ENCODE measurements at regions not wholly inside any gene's neighbourhood (a gene's known extent, or its start where the extent isn't known, plus 50 kb on each side); places are given as distances from the start of the nearest gene placed in this dataset.

GRCh38 chr3:634511-634910, 437.9 kb downstream of the CHL1 start:
- POLR2A ChIA-PET: no interaction called here
- no peaks in the 10 kb centered on the region for H3K36me3 Mint-ChIP-seq
- no peak overlapping the region for H3K4me3 Mint-ChIP-seq
- no peak overlapping the region for H3K27ac Mint-ChIP-seq
- no peaks in the 10 kb centered on the region for H3K4me1 Mint-ChIP-seq
- H3K9me3 Mint-ChIP-seq: no peaks in the 10 kb centered on the region
- DNase-seq (no peak), ATAC-seq (ENCODE audit: low read depth) (no peak)
- no peaks in the 10 kb centered on the region for H3K27me3 Mint-ChIP-seq

- no peak overlapping the region for H3K4me3 Mint-ChIP-seq
- H3K9me3 Mint-ChIP-seq: no peaks in the 10 kb centered on the region
- ATAC-seq (ENCODE audit: low read depth) (no peak), DNase-seq (no peak)
- no peak overlapping the region for H3K27ac Mint-ChIP-seq
- POLR2A ChIA-PET: no interaction called here
- no peaks in the 10 kb centered on the region for H3K36me3 Mint-ChIP-seq
- H3K4me1 Mint-ChIP-seq: no peaks in the 10 kb centered on the region
- no peaks in the 10 kb centered on the region for H3K27me3 Mint-ChIP-seq
These were observed 438.8 kb downstream of the CHL1 start for GRCh38 chr3:635393-635792.

DNA sequence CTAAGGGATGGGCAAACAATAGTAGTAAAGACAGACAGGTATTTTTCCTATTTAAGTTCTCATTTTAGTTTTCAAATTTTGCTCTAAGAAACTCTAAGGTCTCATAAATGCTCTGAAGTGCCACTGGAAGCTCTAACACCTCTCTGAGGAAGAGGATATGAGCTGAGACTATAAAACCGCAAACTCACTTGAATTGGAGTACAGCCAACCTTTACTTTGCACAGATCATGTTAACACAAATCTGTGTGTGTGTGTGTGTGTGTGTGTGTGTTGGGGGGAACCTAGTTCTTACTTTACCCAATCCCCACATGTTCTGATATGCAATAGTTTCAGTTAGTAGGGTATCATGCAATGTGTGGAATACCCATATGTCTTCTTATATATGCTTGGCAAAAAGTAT, 446.8 kb downstream of the CHL1 start:
- Mint-ChIP-seq H3K4me3 (no peak overlapping the region), H3K9me3 (peaks cover 2% of the 10 kb centered on the region), H3K36me3 (no peaks in the 10 kb centered on the region), H3K27ac (no peak overlapping the region), H3K4me1 (no peaks in the 10 kb centered on the region), H3K27me3 (no peaks in the 10 kb centered on the region)
- POLR2A ChIA-PET: no interaction called here
- DNase-seq: no peak
- no peak for ATAC-seq (ENCODE audit: low read depth)

GRCh38 chr3:655824-656223, 437.0 kb upstream of the CNTN6 start:
- ATAC-seq (ENCODE audit: low read depth) (no peak), DNase-seq (no peak)
- POLR2A ChIA-PET: no interaction called here
- no peaks in the 10 kb centered on the region for H3K4me1 Mint-ChIP-seq
- no peaks in the 10 kb centered on the region for H3K27me3 Mint-ChIP-seq
- H3K27ac Mint-ChIP-seq: no peak overlapping the region
- no peaks in the 10 kb centered on the region for H3K36me3 Mint-ChIP-seq
- H3K9me3 Mint-ChIP-seq: peaks cover 2% of the 10 kb centered on the region
- no peak overlapping the region for H3K4me3 Mint-ChIP-seq

DNA sequence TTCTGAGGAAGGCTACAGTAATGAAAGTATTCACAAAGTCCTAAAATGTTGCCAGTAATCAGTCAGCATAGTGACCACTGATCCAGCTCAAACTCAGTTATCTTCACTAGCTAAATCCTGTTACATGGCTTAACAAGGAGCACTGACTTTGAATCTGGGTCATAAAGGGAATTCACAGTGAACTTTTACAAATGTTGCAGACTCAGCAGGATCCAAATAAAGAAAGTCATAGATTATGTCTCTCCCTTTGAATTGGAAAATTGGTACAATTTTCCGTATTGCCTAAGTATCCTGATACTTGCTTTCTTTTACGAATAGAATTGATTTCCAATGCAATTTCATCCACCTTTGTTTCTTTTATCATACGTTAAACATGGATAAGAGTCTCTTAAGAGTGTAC, 431.5 kb upstream of the CNTN6 start:
- ATAC-seq (ENCODE audit: low read depth) (no peak), DNase-seq (no peak)
- POLR2A ChIA-PET: no interaction called here
- no peaks in the 10 kb centered on the region for H3K27me3 Mint-ChIP-seq
- no peaks in the 10 kb centered on the region for H3K36me3 Mint-ChIP-seq
- H3K4me3 Mint-ChIP-seq: no peak overlapping the region
- H3K27ac Mint-ChIP-seq: no peak overlapping the region
- no peaks in the 10 kb centered on the region for H3K9me3 Mint-ChIP-seq
- no peaks in the 10 kb centered on the region for H3K4me1 Mint-ChIP-seq

GRCh38 chr3:674116-674515, 418.7 kb upstream of the CNTN6 start:
- no peak for ATAC-seq (ENCODE audit: low read depth)

DNA sequence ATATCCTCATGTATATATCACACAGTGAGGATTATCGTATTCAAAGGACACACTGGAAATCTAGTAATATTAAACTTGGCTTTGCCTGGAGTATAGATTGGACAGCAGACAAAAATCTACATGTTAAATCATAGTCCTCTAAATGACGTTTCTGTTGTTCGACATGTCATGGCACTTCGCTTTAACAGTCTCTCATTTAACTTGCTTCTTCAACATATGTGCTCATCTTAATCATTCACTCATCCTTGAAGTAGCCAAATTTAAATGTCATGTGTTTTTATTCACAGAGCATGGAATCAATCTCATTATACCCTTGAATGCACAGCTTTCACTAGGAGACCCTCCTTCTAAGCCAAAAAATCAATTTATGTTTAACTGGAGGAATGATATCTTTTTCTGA, 417.0 kb upstream of the CNTN6 start:
- no peaks in the 10 kb centered on the region for H3K4me1 Mint-ChIP-seq
- H3K4me3 Mint-ChIP-seq: no peak overlapping the region
- POLR2A ChIA-PET: no interaction called here
- H3K9me3 Mint-ChIP-seq: peaks cover 6% of the 10 kb centered on the region
- no peak for ATAC-seq (ENCODE audit: low read depth)
- H3K36me3 Mint-ChIP-seq: no peaks in the 10 kb centered on the region
- no peak for DNase-seq
- no peak overlapping the region for H3K27ac Mint-ChIP-seq
- no peaks in the 10 kb centered on the region for H3K27me3 Mint-ChIP-seq

More at GRCh38 chr3:674116-674515, 418.7 kb upstream of the CNTN6 start:
- H3K27me3 Mint-ChIP-seq: no peaks in the 10 kb centered on the region
- H3K9me3 Mint-ChIP-seq: peaks cover 6% of the 10 kb centered on the region
- DNase-seq: no peak
- H3K27ac Mint-ChIP-seq: no peak overlapping the region
- H3K4me1 Mint-ChIP-seq: no peaks in the 10 kb centered on the region
- no peaks in the 10 kb centered on the region for H3K36me3 Mint-ChIP-seq
- POLR2A ChIA-PET: no interaction called here
- H3K4me3 Mint-ChIP-seq: no peak overlapping the region

DNA sequence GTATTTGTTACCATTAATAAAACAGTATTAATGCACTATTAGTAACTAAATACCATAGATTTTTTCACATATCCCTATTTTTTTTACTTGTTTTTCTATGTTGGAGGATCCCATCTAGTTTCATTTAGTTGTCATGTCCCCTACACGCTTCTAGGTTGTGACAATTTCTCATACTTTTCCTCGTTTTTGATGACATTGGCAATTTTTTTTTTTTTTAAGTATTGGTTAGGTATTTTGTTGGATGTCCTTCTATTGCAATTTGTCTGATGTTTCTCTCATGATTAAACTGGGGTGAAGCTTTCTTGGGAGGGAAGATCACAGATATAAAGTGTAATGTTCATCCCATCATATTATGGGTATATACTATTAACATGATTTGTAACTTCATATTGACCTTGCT, 409.1 kb upstream of the CNTN6 start:
- Mint-ChIP-seq H3K4me1 (no peaks in the 10 kb centered on the region), H3K27me3 (no peaks in the 10 kb centered on the region), H3K9me3 (peaks cover 3% of the 10 kb centered on the region), H3K36me3 (no peaks in the 10 kb centered on the region), H3K4me3 (no peak overlapping the region), H3K27ac (no peak overlapping the region)
- POLR2A ChIA-PET: no interaction called here
- DNase-seq (no peak), ATAC-seq (ENCODE audit: low read depth) (no peak)

DNA sequence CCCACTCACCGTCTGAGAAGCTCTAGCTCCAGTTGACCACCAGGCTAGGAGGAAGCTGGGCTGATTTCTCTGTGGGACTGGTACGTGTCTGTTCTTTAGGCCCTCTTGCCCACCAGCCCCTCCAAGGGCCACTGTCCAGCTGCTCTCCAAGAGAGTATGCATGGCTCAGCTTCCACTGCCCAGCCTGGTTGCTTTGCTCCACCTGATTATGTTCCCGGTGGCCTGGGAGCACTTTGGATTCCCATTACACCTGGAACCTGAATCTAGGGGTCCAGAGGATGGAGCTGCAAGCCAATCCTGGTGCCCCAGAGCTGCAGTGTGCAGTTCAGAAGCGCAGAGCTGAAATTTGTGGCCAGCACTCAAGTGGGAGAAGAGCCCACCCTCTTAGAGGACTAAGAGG, 402.1 kb upstream of the CNTN6 start:
- POLR2A ChIA-PET: no interaction called here
- no peaks in the 10 kb centered on the region for H3K27me3 Mint-ChIP-seq
- DNase-seq: no peak
- no peak overlapping the region for H3K27ac Mint-ChIP-seq
- no peak overlapping the region for H3K4me3 Mint-ChIP-seq
- H3K36me3 Mint-ChIP-seq: no peaks in the 10 kb centered on the region
- H3K9me3 Mint-ChIP-seq: peaks cover 3% of the 10 kb centered on the region
- ATAC-seq (ENCODE audit: low read depth): no peak
- H3K4me1 Mint-ChIP-seq: no peaks in the 10 kb centered on the region

DNA sequence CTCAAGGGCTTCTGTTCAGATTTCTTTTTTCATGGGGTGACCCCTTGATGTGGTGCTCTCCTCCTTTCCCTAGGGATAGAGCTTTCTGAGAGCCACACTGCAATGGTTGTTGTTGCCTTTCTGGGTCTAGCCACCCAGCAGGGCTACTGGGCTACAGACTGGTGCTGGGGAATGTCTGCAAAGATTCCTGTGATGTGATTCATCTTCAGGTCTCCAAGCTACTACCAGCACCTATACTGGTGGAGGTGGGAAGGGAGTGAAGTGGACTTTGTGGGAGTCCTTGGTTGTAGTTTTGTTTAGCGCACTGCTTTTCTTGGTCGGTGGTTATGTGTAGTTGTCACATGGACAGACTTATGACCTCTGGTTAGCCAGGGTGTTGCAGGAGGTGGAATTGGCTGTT, 392.3 kb upstream of the CNTN6 start:
- Mint-ChIP-seq H3K27me3 (no peaks in the 10 kb centered on the region), H3K27ac (no peak overlapping the region), H3K9me3 (peaks cover 3% of the 10 kb centered on the region), H3K4me1 (no peaks in the 10 kb centered on the region), H3K36me3 (no peaks in the 10 kb centered on the region), H3K4me3 (no peak overlapping the region)
- DNase-seq: no peak
- no peak for ATAC-seq (ENCODE audit: low read depth)
- POLR2A ChIA-PET: no interaction called here

- ATAC-seq (ENCODE audit: low read depth): no peak
- Mint-ChIP-seq H3K4me3 (no peak overlapping the region), H3K27me3 (no peaks in the 10 kb centered on the region), H3K4me1 (no peaks in the 10 kb centered on the region), H3K27ac (no peak overlapping the region), H3K36me3 (no peaks in the 10 kb centered on the region), H3K9me3 (peaks cover 3% of the 10 kb centered on the region)
- POLR2A ChIA-PET: no interaction called here
- DNase-seq: no peak
These were observed 385.8 kb upstream of the CNTN6 start for GRCh38 chr3:707041-707440.

DNA sequence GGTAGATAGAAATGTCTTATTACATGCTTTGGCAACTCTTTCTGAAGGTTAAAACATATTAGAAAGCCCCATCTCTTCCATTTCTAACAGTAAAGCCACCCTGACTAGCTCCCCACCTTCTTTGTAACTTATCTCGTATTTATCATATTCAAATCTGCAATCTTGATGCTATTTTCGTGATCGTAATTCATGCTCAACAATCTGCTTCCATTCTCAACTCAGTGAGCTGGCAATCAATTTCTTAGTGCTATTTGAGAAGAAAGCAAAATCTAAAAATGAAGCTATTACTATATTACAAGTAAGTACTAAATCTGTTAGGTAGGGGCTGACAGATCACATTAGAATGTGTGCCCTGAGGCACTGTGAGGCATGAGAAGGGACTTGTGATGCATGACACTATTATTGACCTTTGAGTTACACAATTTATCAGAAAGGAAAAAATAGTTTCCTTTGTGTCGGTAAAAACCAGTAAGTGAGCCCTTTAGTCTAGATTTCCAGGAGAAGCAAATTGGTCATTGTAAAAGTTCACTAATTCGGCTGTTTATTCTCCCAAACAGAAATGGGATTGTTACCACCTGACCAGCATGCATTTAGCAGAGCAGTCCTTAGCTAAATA, 379.7 kb upstream of the CNTN6 start:
- H3K27me3 Mint-ChIP-seq: no peaks in the 10 kb centered on the region
- H3K9me3 Mint-ChIP-seq: peaks cover 3% of the 10 kb centered on the region
- POLR2A ChIA-PET: no interaction called here
- H3K4me3 Mint-ChIP-seq: no peak overlapping the region
- no peaks in the 10 kb centered on the region for H3K36me3 Mint-ChIP-seq
- DNase-seq: no peak
- ATAC-seq (ENCODE audit: low read depth): no peak
- H3K4me1 Mint-ChIP-seq: no peaks in the 10 kb centered on the region
- no peak overlapping the region for H3K27ac Mint-ChIP-seq

DNA sequence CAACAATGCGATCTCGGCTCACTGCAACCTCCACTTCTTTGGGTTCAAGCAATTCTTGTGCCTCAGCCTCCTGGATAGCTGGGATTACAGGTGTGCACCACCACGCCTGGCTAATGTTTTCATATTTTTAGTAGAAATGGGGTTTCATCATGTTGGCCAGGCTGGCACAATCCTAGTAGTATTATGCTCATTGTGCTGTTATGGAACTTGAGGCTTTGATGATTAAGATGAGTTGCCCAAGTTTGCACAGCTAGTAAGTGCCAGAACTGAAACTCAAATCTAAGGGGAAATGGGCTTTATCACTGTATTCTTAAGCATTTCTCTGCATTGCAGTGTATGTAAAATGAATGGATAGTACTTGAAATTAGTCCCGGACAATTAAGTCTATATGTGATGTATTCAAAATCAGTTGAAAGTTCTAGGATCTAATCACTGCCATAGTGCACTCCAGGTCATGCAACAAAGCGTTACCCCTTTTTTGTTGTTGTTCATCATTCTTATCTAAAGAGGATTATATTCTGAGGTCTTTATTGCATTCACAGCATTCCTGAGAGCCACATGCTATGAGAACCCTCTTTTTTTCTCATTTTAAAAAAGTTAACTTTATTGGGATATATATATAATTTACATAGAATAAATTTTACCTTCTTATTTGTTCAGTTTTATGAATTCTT, 378.7 kb upstream of the CNTN6 start:
- Mint-ChIP-seq H3K27me3 (no peaks in the 10 kb centered on the region), H3K36me3 (no peaks in the 10 kb centered on the region), H3K9me3 (peaks cover 5% of the 10 kb centered on the region), H3K27ac (no peak overlapping the region), H3K4me3 (no peak overlapping the region), H3K4me1 (no peaks in the 10 kb centered on the region)
- no peak for DNase-seq
- POLR2A ChIA-PET: no interaction called here
- ATAC-seq (ENCODE audit: low read depth): no peak

DNA sequence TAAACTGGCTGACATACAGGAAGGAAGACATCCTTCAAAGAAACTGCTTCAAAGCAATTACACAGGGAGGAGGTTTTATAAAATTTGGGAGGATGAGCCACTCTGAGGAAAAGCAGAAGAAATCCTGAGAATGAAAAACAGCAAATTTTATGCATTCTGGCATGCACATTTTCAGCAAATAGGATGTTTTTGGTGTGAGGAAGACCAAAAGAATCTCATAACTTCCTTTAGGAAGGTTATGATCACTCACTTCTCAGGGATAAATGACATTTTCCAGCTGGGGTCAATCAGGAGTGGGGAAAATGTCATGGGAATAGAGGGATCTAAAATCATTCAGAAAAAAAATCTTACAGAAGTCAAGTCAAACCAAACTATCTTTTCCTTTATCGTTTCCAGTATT, 371.7 kb upstream of the CNTN6 start:
- peaks cover 2% of the 10 kb centered on the region for H3K9me3 Mint-ChIP-seq
- H3K27me3 Mint-ChIP-seq: no peaks in the 10 kb centered on the region
- POLR2A ChIA-PET: no interaction called here
- no peak for ATAC-seq (ENCODE audit: low read depth)
- no peaks in the 10 kb centered on the region for H3K36me3 Mint-ChIP-seq
- no peak for DNase-seq
- no peaks in the 10 kb centered on the region for H3K4me1 Mint-ChIP-seq
- no peak overlapping the region for H3K4me3 Mint-ChIP-seq
- no peak overlapping the region for H3K27ac Mint-ChIP-seq

Data from activated naive CD8-positive, alpha-beta T cell treated with anti-CD3 and anti-CD28 coated beads, Interleukin-2, amount 10 ng/mL, durations not matched to agents 7 days and 5 days (primary cell).